ENCODE measurements at regions not wholly inside any gene's neighbourhood (a gene's known extent, or its start where the extent isn't known, plus 50 kb on each side); places are given as distances from the start of the nearest gene placed in this dataset.
"Not testable (repeated sequence)": the region's sequence is repeated elsewhere in the genome, so short reads cannot be mapped to it uniquely, and the experiment has no call there.

- WGBS, 2 donors (ENCODE audit: low coverage in 1 of 2), result 71 to 80% methylated on average over 4 of the region's 4 CpGs
- in situ Hi-C loops (cut with MboI; ENCODE audit: low pct_ligation_motif_present in 1 of 4, low pct_unique_long_range_greater_than_20kb in 1 of 4, low sequenced_read_pairs in 3 of 4), result no loop called here
These were observed 650.1 kb upstream of the COX7C start for GRCh38 chr5:85967681-85968080.

GRCh38 chr5:85972539-85972938 lies 645.2 kb upstream of the COX7C start:
- Histone ChIP-seq H3K36me3 (no peaks in the 10 kb centered on the region), H3K4me3 (no peak overlapping the region), H3K27ac (no peak overlapping the region), H3K9me3 (no peaks in the 10 kb centered on the region), H3K4me1 (no peaks in the 10 kb centered on the region), H3K27me3 (no peaks in the 10 kb centered on the region)
- in situ Hi-C loops (cut with MboI; ENCODE audit: low pct_ligation_motif_present in 1 of 4, low pct_unique_long_range_greater_than_20kb in 1 of 4, low sequenced_read_pairs in 3 of 4) (no loop called here), intact Hi-C loops (cut with DNase I; ENCODE audit: low total_unique reads) (no loop called here)
- 87 to 93% methylated on average over 4 of the region's 4 CpGs for WGBS, 2 donors (ENCODE audit: low coverage in 1 of 2)
- no peak for DNase-seq
- TF ChIP-seq EP300 (IDR thresholded peaks at IDR 0.05; ENCODE audit: low read depth) (no peak), POLR2AphosphoS5 (IDR thresholded peaks at IDR 0.05) (no peak)

More at GRCh38 chr5:85967681-85968080, 650.1 kb upstream of the COX7C start:
- no peak for TF ChIP-seq POLR2AphosphoS5 (IDR thresholded peaks at IDR 0.05)
- TF ChIP-seq, protein P1, sequence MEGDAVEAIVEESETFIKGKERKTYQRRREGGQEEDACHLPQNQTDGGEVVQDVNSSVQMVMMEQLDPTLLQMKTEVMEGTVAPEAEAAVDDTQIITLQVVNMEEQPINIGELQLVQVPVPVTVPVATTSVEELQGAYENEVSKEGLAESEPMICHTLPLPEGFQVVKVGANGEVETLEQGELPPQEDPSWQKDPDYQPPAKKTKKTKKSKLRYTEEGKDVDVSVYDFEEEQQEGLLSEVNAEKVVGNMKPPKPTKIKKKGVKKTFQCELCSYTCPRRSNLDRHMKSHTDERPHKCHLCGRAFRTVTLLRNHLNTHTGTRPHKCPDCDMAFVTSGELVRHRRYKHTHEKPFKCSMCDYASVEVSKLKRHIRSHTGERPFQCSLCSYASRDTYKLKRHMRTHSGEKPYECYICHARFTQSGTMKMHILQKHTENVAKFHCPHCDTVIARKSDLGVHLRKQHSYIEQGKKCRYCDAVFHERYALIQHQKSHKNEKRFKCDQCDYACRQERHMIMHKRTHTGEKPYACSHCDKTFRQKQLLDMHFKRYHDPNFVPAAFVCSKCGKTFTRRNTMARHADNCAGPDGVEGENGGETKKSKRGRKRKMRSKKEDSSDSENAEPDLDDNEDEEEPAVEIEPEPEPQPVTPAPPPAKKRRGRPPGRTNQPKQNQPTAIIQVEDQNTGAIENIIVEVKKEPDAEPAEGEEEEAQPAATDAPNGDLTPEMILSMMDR (IDR thresholded peaks at IDR 0.05), result no peak
- TF ChIP-seq POLR2A (IDR thresholded peaks at IDR 0.05), result no peak
- TF ChIP-seq EP300 (IDR thresholded peaks at IDR 0.05; ENCODE audit: low read depth), result no peak
- no peak overlapping the region for H3K27ac ChIP-seq
- no peaks in the 10 kb centered on the region for H3K4me1 ChIP-seq
- H3K36me3 ChIP-seq, result no peaks in the 10 kb centered on the region
- no peaks in the 10 kb centered on the region for H3K27me3 ChIP-seq
- no peak for DNase-seq
- intact Hi-C loops (cut with DNase I; ENCODE audit: low total_unique reads), result no loop called here
- H3K9me3 ChIP-seq, result no peaks in the 10 kb centered on the region
- H3K4me3 ChIP-seq, result no peak overlapping the region

- intact Hi-C loops (cut with DNase I; ENCODE audit: low total_unique reads) (no loop called here), in situ Hi-C loops (cut with MboI; ENCODE audit: low pct_ligation_motif_present in 1 of 4, low pct_unique_long_range_greater_than_20kb in 1 of 4, low sequenced_read_pairs in 3 of 4) (no loop called here)
- DNase-seq, result no peak
- no peaks in the 10 kb centered on the region for H3K36me3 ChIP-seq
- H3K4me1 ChIP-seq, result no peaks in the 10 kb centered on the region
- TF ChIP-seq POLR2A (IDR thresholded peaks at IDR 0.05) (no peak), POLR2AphosphoS5 (IDR thresholded peaks at IDR 0.05) (no peak), EP300 (IDR thresholded peaks at IDR 0.05; ENCODE audit: low read depth) (no peak)
- TF ChIP-seq, protein P1 (IDR thresholded peaks at IDR 0.05), result no peak
- no peak overlapping the region for H3K27ac ChIP-seq
- H3K9me3 ChIP-seq, result no peaks in the 10 kb centered on the region
- WGBS, 2 donors (ENCODE audit: low coverage in 1 of 2), result 43 to 71% methylated on average over 1 of the region's 1 CpG
- no peaks in the 10 kb centered on the region for H3K27me3 ChIP-seq
- no peak overlapping the region for H3K4me3 ChIP-seq
These were observed 632.6 kb upstream of the COX7C start for GRCh38 chr5:85985167-85985566.

- Histone ChIP-seq H3K9me3 (no peaks in the 10 kb centered on the region), H3K27me3 (no peaks in the 10 kb centered on the region), H3K27ac (no peak overlapping the region), H3K4me3 (no peak overlapping the region), H3K4me1 (no peaks in the 10 kb centered on the region), H3K36me3 (no peaks in the 10 kb centered on the region)
- intact Hi-C loops (cut with DNase I; ENCODE audit: low total_unique reads), result no loop called here
- no peak for DNase-seq
- in situ Hi-C loops (cut with MboI; ENCODE audit: low pct_ligation_motif_present in 1 of 4, low pct_unique_long_range_greater_than_20kb in 1 of 4, low sequenced_read_pairs in 3 of 4), result no loop called here
- WGBS, 2 donors (ENCODE audit: low coverage in 1 of 2), result 51% methylated on average over 2 of the region's 2 CpGs; no CpG with 5 or more reads in 1 of the 2 donors
- TF ChIP-seq, protein P1 (IDR thresholded peaks at IDR 0.05), result no peak
- TF ChIP-seq EP300 (IDR thresholded peaks at IDR 0.05; ENCODE audit: low read depth), result no peak
- TF ChIP-seq POLR2A (IDR thresholded peaks at IDR 0.05), result no peak
- no peak for TF ChIP-seq POLR2AphosphoS5 (IDR thresholded peaks at IDR 0.05)
These were observed 626.7 kb upstream of the COX7C start for GRCh38 chr5:85990998-85991397.

DNA sequence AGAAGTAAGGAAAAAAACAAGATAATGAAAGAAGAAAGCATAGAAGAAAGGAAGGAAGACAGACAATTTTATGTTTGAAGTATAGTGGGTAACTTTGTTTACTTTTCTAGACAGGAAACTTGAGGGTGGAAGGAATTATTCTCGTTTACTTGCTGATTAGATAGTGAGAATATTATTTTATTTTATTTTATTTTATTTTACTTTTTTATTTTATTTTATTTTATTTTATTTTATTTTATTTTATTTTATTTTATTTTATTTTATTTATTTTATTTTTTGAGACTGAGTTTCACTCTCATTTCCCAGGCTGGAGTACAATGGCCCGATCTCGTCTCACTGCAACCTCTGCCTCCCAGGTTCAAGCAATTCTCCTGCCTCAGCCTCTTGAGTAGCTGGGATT lies 623.1 kb upstream of the COX7C start:
- WGBS, 2 donors (ENCODE audit: low coverage in 1 of 2), result 56 to 76% methylated on average over 3 of the region's 3 CpGs
- H3K36me3 ChIP-seq; H3K4me1 ChIP-seq; intact Hi-C loops (cut with DNase I; ENCODE audit: low total_unique reads); H3K4me3 ChIP-seq; in situ Hi-C loops (cut with MboI; ENCODE audit: low pct_ligation_motif_present in 1 of 4, low pct_unique_long_range_greater_than_20kb in 1 of 4, low sequenced_read_pairs in 3 of 4); H3K27me3 ChIP-seq; H3K27ac ChIP-seq; H3K9me3 ChIP-seq; DNase-seq: not testable (repeated sequence)

Data from transverse colon (tissue), 4 donors.